ENCODE measurements at regions not wholly inside any gene's neighbourhood (a gene's known extent, or its start where the extent isn't known, plus 50 kb on each side); places are given as distances from the start of the nearest gene placed in this dataset.

- DNase-seq (ENCODE audit: low read depth): no peak
- TF ChIP-seq, protein P1, sequence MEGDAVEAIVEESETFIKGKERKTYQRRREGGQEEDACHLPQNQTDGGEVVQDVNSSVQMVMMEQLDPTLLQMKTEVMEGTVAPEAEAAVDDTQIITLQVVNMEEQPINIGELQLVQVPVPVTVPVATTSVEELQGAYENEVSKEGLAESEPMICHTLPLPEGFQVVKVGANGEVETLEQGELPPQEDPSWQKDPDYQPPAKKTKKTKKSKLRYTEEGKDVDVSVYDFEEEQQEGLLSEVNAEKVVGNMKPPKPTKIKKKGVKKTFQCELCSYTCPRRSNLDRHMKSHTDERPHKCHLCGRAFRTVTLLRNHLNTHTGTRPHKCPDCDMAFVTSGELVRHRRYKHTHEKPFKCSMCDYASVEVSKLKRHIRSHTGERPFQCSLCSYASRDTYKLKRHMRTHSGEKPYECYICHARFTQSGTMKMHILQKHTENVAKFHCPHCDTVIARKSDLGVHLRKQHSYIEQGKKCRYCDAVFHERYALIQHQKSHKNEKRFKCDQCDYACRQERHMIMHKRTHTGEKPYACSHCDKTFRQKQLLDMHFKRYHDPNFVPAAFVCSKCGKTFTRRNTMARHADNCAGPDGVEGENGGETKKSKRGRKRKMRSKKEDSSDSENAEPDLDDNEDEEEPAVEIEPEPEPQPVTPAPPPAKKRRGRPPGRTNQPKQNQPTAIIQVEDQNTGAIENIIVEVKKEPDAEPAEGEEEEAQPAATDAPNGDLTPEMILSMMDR (IDR thresholded peaks at IDR 0.05; ENCODE audit: insufficient read depth, low read length): no peak
Measured at GRCh38 chr2:192471982-192472381, 277.2 kb upstream of the TMEFF2 start.

GRCh38 chr2:192469612-192470011, 274.9 kb upstream of the TMEFF2 start:
- H3K4me3 ChIP-seq (ENCODE audit: low read depth, low read length): no peak overlapping the region
- DNase-seq (ENCODE audit: low read depth): no peak
- TF ChIP-seq, protein P1 (IDR thresholded peaks at IDR 0.05; ENCODE audit: insufficient read depth, low read length): no peak

More at GRCh38 chr2:192471982-192472381, 277.2 kb upstream of the TMEFF2 start:
- H3K4me3 ChIP-seq (ENCODE audit: low read depth, low read length): no peak overlapping the region

DNA sequence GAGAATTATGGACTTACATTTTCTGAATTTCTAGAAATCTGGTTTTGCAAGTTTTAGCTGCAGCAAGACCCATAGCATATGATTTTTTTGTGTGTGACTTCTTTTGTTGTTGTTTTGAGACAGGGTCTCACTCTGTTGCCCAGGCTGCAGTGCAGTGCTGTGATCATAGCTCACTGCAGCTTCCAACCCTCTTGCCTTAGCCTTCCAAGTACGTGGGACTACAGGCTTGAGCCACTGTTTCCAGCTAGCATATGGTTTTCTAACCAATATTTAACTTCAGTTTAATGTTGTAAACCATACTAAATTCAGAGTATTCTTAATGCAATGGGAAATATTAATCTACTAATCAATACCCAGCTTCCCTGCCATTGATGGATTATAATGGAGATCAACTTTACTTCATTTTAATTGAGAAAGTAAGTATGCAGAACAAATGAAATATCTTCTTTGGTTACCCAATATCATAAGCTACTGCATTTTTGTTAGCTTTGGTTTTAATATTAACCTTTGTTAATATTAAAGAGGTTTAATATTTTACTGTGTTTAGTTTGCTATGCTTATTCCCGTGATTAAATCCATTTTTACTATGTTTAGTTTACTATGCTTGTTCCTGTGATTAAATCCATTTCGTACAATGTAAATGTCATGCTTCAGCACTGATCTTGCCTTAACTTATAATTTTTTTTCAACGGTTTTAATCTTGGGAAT, 273.4 kb upstream of the TMEFF2 start:
- DNase-seq (ENCODE audit: low read depth): no peak
- TF ChIP-seq, protein P1 (IDR thresholded peaks at IDR 0.05; ENCODE audit: insufficient read depth, low read length): no peak
- no peak overlapping the region for H3K4me3 ChIP-seq (ENCODE audit: low read depth, low read length)

DNA sequence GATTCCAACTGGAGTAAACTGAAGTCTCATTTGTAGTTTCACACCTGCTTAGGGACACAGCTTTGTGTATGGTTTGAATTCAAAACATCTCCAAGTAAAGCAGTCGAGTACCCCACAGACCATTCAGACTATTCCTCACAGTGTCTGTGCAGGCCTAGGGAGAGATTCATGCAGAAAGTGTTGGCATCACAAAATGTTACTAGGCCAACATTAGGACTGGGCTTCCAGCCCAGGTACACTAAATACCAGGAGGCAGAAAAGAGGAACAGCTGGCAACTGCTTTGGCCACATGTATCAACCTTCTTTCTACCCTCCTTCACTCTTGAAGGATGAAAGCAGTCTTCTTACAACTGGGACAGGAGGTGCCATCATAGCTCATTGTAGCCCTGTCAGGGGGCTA, 270.4 kb upstream of the TMEFF2 start:
- TF ChIP-seq, protein P1 (IDR thresholded peaks at IDR 0.05; ENCODE audit: insufficient read depth, low read length): no peak
- no peak overlapping the region for H3K4me3 ChIP-seq (ENCODE audit: low read depth, low read length)
- no peak for DNase-seq (ENCODE audit: low read depth)

- H3K4me3 ChIP-seq (ENCODE audit: low read depth, low read length): no peak overlapping the region
- TF ChIP-seq, protein P1 (IDR thresholded peaks at IDR 0.05; ENCODE audit: insufficient read depth, low read length): no peak
- no peak for DNase-seq (ENCODE audit: low read depth)
Measured at GRCh38 chr2:192459422-192459821, 264.7 kb upstream of the TMEFF2 start.

DNA sequence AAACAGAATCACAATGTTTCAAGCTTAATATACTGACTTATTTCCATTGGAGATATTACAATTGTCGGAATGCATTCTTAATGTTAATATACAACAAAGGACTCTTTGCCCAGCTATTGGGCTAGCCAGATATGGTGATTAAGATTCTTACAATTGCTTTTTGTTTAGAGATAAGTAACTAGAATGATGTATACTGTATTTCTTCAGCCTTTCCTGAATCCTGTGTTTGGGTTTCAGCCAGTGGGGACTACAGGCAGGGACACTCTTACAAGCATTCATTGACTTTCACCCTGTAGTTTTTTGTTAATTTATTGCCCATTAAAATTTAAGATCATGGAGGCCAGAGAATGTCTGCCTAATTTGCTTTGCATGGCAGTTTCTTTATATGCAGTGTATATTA, 254.1 kb upstream of the TMEFF2 start:
- TF ChIP-seq, protein P1 (IDR thresholded peaks at IDR 0.05; ENCODE audit: insufficient read depth, low read length): no peak
- no peak for DNase-seq (ENCODE audit: low read depth)
- no peak overlapping the region for H3K4me3 ChIP-seq (ENCODE audit: low read depth, low read length)

Data from fibroblast of the aortic adventitia (primary cell).